ENCODE measurements at regions not wholly inside any gene's neighbourhood (a gene's known extent, or its start where the extent isn't known, plus 50 kb on each side); places are given as distances from the start of the nearest gene placed in this dataset.

GRCh38 chr9:79246170-79246569 lies 325.6 kb upstream of the TLE4 start:
- TF ChIP-seq CTCF (IDR thresholded peaks at IDR 0.05) = no peak
- no peak for TF ChIP-seq POLR2A (IDR thresholded peaks at IDR 0.05)
